ENCODE measurements at regions not wholly inside any gene's neighbourhood (a gene's known extent, or its start where the extent isn't known, plus 50 kb on each side); places are given as distances from the start of the nearest gene placed in this dataset.

DNA sequence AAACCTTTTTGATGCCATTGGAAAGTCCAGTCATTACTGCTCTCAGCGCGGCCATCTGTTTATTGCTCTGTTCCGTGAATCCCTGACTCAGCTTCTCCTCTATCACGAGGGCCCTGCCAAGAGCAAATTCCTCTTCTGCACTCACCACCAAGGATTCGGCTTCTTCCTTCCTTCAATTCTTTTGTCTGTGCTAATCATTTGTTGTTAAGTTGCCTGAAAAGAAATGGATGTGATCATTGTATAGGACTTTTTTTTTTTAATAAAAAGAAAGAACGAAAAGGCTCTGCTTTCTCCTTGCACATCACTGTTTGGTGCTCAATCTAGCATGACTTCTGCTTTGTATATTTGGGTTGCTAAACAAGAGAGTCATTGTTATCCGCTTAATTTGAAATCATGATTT, 128.7 kb upstream of the PIK3R1 start:
- H3K27me3 ChIP-seq (replicated peaks in 1 of 2; ENCODE audit: control insufficient read depth in 2 of 2, insufficient read depth in 2 of 2, low read length in 1 of 2), result no peaks in the 10 kb centered on the region
- H3K9me3 ChIP-seq (replicated peaks; ENCODE audit: control insufficient read depth, insufficient read depth, low read length), result no peaks in the 10 kb centered on the region; the same call in 2 of the 3 replicates
- TF ChIP-seq JUNB (IDR thresholded peaks at IDR 0.05) (no peak), MEF2B (IDR thresholded peaks at IDR 0.05; ENCODE audit: partially characterized antibody, poor library complexity, severe bottlenecking) (no peak), WRNIP1 (IDR thresholded peaks at IDR 0.05; ENCODE audit: borderline replicate concordance, low read depth, low read length) (no peak)
- TF ChIP-seq, protein P1, sequence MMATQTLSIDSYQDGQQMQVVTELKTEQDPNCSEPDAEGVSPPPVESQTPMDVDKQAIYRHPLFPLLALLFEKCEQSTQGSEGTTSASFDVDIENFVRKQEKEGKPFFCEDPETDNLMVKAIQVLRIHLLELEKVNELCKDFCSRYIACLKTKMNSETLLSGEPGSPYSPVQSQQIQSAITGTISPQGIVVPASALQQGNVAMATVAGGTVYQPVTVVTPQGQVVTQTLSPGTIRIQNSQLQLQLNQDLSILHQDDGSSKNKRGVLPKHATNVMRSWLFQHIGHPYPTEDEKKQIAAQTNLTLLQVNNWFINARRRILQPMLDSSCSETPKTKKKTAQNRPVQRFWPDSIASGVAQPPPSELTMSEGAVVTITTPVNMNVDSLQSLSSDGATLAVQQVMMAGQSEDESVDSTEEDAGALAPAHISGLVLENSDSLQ (IDR thresholded peaks at IDR 0.05), result no peak
- H3K79me2 ChIP-seq (ENCODE audit: control insufficient read depth, insufficient read depth, low read length), result no peaks in the 10 kb centered on the region
- no peak overlapping the region for H3K9ac ChIP-seq (ENCODE audit: control insufficient read depth, insufficient read depth, low read length)
- no peaks in the 10 kb centered on the region for H3K36me3 ChIP-seq (ENCODE audit: control insufficient read depth in 2 of 2, insufficient read depth in 2 of 2, low read length in 1 of 2)
- intact Hi-C loops (cut with micrococcal nuclease; ENCODE audit: unreplicated experiment) (no loop called here), in situ Hi-C loops (cut with MboI) (no loop called here)
- RAD21 ChIA-PET (ENCODE audit: unreplicated experiment), result no interaction called here
- no peak for ATAC-seq
- no peaks in the 10 kb centered on the region for H4K20me1 ChIP-seq (ENCODE audit: control insufficient read depth, insufficient read depth)
- no peak overlapping the region for H2AFZ ChIP-seq (ENCODE audit: control insufficient read depth, low read depth, low read length)
- no peak overlapping the region for H3K4me3 ChIP-seq
- no peak for DNase-seq (ENCODE audit: low read depth, low spot score)
- 52% methylated on average over 7 of the region's 7 CpGs for WGBS (ENCODE audit: insufficient coverage, insufficient replicate concordance, low lambda C conversion rate, missing lambda C conversion rate)
- CTCF ChIA-PET, result no interaction called here
- POLR2A ChIA-PET, result no interaction called here
- SMC1A ChIA-PET (ENCODE audit: uncharacterized antibody, unreplicated experiment), result no interaction called here
- H3K4me1 ChIP-seq (ENCODE audit: control insufficient read depth, insufficient read depth, low read length), result no peaks in the 10 kb centered on the region
- FAIRE-seq, result no peak
- BruUV-seq (replicated peaks), result no TSS peak
- no peak overlapping the region for H3K27ac ChIP-seq (ENCODE audit: control insufficient read depth, insufficient read depth)
- H3K4me2 ChIP-seq (ENCODE audit: control insufficient read depth, insufficient read depth), result no peak overlapping the region

DNA sequence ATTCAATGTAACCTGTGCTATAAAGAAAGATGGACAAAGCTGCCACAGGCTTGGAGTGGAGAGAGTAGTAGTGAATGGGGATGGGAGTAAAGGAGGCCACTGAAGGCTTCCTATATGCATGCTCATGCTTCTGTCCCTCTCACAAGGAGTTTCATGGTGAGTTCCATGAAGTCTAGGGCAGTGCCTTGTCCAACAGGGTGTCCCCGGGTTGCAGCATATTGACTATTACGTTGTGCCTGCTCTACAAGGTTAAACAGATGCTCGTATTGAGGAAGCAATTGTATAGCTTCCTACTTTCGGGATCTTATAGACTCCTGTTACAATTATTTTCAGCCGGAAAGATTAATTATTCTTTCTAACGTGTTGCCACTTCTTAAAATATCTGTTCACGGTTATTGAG, 129.1 kb upstream of the PIK3R1 start:
- 52% methylated on average over 7 of the region's 7 CpGs for WGBS (ENCODE audit: insufficient coverage, insufficient replicate concordance, low lambda C conversion rate, missing lambda C conversion rate)
- Histone ChIP-seq H4K20me1 (ENCODE audit: control insufficient read depth, insufficient read depth) (no peaks in the 10 kb centered on the region), H3K4me2 (ENCODE audit: control insufficient read depth, insufficient read depth) (no peak overlapping the region), H3K9me3 (replicated peaks; ENCODE audit: control insufficient read depth, insufficient read depth, low read length) (no peaks in the 10 kb centered on the region; the same call in 2 of the 3 replicates), H3K4me1 (ENCODE audit: control insufficient read depth, insufficient read depth, low read length) (no peaks in the 10 kb centered on the region), H3K27ac (ENCODE audit: control insufficient read depth, insufficient read depth) (no peak overlapping the region), H3K79me2 (ENCODE audit: control insufficient read depth, insufficient read depth, low read length) (no peaks in the 10 kb centered on the region), H3K9ac (ENCODE audit: control insufficient read depth, insufficient read depth, low read length) (no peak overlapping the region), H3K4me3 (no peak overlapping the region), H3K36me3 (ENCODE audit: control insufficient read depth in 2 of 2, insufficient read depth in 2 of 2, low read length in 1 of 2) (no peaks in the 10 kb centered on the region), H3K27me3 (replicated peaks in 1 of 2; ENCODE audit: control insufficient read depth in 2 of 2, insufficient read depth in 2 of 2, low read length in 1 of 2) (no peaks in the 10 kb centered on the region), H2AFZ (ENCODE audit: control insufficient read depth, low read depth, low read length) (no peak overlapping the region)
- ChIA-PET CTCF (no interaction called here), SMC1A (ENCODE audit: uncharacterized antibody, unreplicated experiment) (no interaction called here), POLR2A (no interaction called here), RAD21 (ENCODE audit: unreplicated experiment) (no interaction called here)
- FAIRE-seq (no peak), DNase-seq (ENCODE audit: low read depth, low spot score) (no peak), ATAC-seq (no peak)
- intact Hi-C loops (cut with micrococcal nuclease; ENCODE audit: unreplicated experiment), result no loop called here
- in situ Hi-C loops (cut with MboI), result no loop called here
- BruUV-seq (replicated peaks), result no TSS peak
- TF ChIP-seq ZNF24 (IDR thresholded peaks at IDR 0.05) (no peak), NFYA (IDR thresholded peaks at IDR 0.05; ENCODE audit: borderline replicate concordance, low read depth, low read length) (no peak), JUND (IDR thresholded peaks at IDR 0.05; ENCODE audit: low read depth, low read length) (no peak), GATAD2B (conservative IDR thresholded peaks at IDR 0.05; ENCODE audit: low read depth) (no peak), SMC3 (IDR thresholded peaks at IDR 0.05; ENCODE audit: borderline replicate concordance, low read length) (no peak), ZNF207 (IDR thresholded peaks at IDR 0.05; ENCODE audit: borderline replicate concordance) (no peak), SRF (IDR thresholded peaks at IDR 0.05; ENCODE audit: low read depth in 2 of 2, low read length in 2 of 2) (no peak), CREM (IDR thresholded peaks at IDR 0.05; ENCODE audit: low read depth) (no peak), SMAD1 (IDR thresholded peaks at IDR 0.05; ENCODE audit: low read depth, partially characterized antibody) (no peak), NFXL1 (IDR thresholded peaks at IDR 0.05; ENCODE audit: borderline replicate concordance) (no peak), SMARCA5 (IDR thresholded peaks at IDR 0.05) (no peak), NR2C2 (IDR thresholded peaks at IDR 0.05; ENCODE audit: borderline replicate concordance, control insufficient read depth, insufficient read length, low read depth) (no peak), HCFC1 (IDR thresholded peaks at IDR 0.05; ENCODE audit: low read length) (no peak), POLR2AphosphoS2 (IDR thresholded peaks at IDR 0.05; ENCODE audit: low read depth, low read length) (no peak)
- TF ChIP-seq, protein P2, sequence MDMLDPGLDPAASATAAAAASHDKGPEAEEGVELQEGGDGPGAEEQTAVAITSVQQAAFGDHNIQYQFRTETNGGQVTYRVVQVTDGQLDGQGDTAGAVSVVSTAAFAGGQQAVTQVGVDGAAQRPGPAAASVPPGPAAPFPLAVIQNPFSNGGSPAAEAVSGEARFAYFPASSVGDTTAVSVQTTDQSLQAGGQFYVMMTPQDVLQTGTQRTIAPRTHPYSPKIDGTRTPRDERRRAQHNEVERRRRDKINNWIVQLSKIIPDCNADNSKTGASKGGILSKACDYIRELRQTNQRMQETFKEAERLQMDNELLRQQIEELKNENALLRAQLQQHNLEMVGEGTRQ (IDR thresholded peaks at IDR 0.05; ENCODE audit: borderline replicate concordance, low read depth, low read length), result no peak
